ENCODE measurements at regions not wholly inside any gene's neighbourhood (a gene's known extent, or its start where the extent isn't known, plus 50 kb on each side); places are given as distances from the start of the nearest gene placed in this dataset.
"Not testable (repeated sequence)": the region's sequence is repeated elsewhere in the genome, so short reads cannot be mapped to it uniquely, and the experiment has no call there.

DNA sequence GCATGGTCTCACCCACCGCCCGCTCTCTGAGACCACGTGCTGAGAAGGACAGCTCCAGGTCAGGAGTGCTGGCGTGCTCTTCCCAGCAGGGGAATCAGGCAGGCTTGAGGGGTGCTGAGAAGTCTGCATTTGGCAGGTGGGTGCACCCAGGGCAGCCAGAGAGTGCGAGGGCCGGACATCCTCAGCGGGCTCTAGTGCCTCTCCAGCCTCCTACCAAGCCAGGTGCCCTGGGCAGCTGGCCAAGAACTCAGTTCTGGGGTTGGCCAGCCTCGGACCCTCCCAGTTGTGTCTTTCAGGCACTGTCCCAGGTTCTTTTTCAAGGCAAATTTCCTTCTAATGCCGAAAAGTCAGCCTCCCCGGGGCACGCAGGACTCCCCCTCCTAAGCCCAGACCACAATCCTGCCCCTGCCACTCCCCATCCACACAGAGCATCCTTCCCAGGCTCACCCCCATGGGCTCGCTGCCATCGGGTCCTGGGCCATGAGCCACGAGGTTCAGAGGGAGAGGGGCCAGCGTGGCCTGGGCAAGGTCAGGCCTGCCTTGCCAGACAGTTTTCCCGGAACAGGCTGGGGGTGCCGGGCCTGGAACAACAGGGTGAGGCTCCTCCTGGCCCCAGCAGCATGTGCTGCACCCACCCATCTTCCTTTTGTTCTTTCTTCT, 52.2 kb upstream of the GPC1 start:
- no peak for DNase-seq

- no peak for DNase-seq
These were observed 51.4 kb upstream of the GPC1 start for GRCh38 chr2:240383871-240384700.

DNA sequence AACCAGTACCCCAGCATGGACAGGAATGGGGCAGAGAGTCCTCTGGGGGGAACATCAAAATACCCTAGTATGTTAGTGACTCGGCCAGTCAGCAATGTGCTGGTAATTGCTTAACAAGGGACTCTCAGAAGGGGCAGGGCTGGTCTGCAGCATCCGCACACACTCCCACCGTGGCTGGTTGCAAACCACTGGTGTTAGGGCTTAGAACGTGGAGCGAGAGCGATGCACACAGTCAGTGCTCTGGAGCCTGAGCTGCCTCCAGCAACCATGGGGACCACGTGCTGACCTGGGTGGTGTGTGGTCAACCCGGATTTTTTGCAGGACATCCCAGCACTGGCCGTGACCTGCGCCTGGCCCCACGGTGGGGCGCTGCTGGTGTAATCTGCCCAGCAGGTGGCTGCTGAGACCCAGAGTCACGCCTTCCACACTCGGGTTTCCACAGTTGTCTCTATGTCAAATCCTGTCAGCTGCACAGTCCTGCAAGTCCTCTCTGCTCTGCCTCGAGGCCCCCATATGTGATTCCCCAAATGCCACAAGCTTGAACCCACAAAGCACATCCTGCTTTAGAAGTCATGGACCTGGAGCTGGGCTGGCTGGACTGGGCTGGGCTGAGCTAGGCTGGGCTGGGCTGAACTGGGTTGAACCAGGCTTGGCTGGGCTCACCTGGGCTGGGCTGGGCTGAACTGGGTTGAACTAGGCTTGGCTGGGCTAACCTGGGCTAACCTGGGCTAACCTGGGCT, 50.6 kb upstream of the GPC1 start:
- DNase-seq, result no peak

- not testable (repeated sequence) for DNase-seq
These were observed 49.9 kb upstream of the GPC1 start for GRCh38 chr2:240385451-240386161.

Data from fibroblast of skin of abdomen (primary cell).